Stimulated activated CD8-positive, alpha-beta memory T cell treated with anti-CD3 and anti-CD28 coated beads, Interleukin-4, amount 100 ng/mL, for 24 hours (primary cell): ENCODE measurements at regions not wholly inside any gene's neighbourhood (a gene's known extent, or its start where the extent isn't known, plus 50 kb on each side); places are given as distances from the start of the nearest gene placed in this dataset.

Experiments
- DNase-seq: peaks from one replicate; pipeline ENCODE4 v3.0.0-alpha.2; 2020; ENCODE audit warnings: low read depth

- no peak for DNase-seq
Observed at GRCh38 chr1:119308130-119308700, 60.4 kb upstream of the HAO2 start.

DNA sequence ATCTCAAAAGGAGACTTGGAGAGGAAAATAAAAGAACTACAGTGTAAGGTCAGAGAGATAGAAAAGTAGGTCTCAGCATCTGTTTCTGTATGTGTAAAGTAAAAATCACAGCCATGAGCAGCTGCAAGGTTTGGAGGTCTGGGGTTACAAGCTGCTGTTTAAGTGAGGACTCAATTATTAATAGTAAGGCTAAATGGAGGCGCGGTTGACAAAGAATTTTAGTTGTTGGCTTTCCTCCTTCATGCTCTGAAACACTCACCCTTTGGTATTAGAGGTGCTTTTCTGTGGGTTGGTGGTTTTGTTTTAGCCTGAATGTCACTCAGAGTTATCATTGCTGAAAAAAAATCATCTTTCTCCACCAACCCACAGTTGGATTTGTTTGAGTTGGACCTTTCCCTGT lies 59.8 kb upstream of the HAO2 start:
- DNase-seq = no peak

GRCh38 chr1:119310301-119310700 lies 58.3 kb upstream of the HAO2 start:
- DNase-seq = no peak

- no peak for DNase-seq
Observed at GRCh38 chr1:119312500-119312899, 56.1 kb upstream of the HAO2 start.

GRCh38 chr1:119314001-119314796 lies 54.4 kb upstream of the HAO2 start:
- no peak for DNase-seq

GRCh38 chr1:119316870-119317416 lies 51.6 kb upstream of the HAO2 start:
- DNase-seq = no peak

DNA sequence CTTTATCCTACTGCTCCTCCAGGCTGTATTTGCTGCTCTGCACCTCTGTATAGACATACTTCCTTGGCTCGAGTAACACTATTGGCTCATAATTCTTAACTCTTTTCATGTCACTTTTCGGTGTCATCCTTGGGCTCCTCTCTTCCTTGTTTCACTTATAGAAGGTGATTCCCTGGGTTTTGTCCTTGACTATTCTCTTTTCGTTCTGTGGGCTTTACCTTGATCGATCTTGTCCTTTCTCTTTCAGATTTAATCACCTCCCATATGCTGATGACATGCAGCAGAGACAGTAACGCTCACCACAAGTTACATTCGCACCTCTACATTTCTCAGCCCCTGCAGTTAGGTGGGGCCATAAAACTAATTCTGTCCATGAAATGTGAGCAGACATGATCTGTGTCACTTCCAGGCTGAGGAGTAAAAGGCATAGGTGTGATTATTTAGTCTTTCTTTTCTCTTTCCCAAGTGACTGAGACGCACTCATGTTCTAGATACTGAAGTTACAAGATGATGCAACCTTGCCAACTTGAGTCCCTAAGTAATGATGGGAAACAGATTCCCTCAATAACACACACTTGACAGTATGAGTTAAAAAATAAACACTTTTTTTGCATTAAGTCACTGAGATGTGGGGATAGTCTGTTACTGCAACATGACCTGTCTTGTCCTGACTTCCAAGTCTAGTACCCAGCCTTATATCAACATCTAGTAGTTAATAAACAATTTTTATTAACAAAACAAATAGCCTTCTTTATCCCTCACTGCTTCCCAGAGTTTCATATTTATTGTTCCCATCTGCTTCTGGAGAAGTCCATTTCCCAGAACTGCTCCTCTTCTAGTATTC lies 49.9 kb upstream of the HAO2 start:
- no peak for DNase-seq
